ENCODE measurements at regions not wholly inside any gene's neighbourhood (a gene's known extent, or its start where the extent isn't known, plus 50 kb on each side); places are given as distances from the start of the nearest gene placed in this dataset.
"Not testable (repeated sequence)": the region's sequence is repeated elsewhere in the genome, so short reads cannot be mapped to it uniquely, and the experiment has no call there.

- not testable (repeated sequence) for DNase-seq (ENCODE audit: low read depth); H3K4me3 ChIP-seq (replicated peaks; ENCODE audit: low read depth, low read length)
Measured at GRCh38 chr17:13659051-13659450, 57.3 kb upstream of the HS3ST3A1 start.

GRCh38 chr17:13665872-13666635 is 64.3 kb upstream of the HS3ST3A1 start:
- no peak for DNase-seq (ENCODE audit: low read depth)
- TF ChIP-seq, protein P1, sequence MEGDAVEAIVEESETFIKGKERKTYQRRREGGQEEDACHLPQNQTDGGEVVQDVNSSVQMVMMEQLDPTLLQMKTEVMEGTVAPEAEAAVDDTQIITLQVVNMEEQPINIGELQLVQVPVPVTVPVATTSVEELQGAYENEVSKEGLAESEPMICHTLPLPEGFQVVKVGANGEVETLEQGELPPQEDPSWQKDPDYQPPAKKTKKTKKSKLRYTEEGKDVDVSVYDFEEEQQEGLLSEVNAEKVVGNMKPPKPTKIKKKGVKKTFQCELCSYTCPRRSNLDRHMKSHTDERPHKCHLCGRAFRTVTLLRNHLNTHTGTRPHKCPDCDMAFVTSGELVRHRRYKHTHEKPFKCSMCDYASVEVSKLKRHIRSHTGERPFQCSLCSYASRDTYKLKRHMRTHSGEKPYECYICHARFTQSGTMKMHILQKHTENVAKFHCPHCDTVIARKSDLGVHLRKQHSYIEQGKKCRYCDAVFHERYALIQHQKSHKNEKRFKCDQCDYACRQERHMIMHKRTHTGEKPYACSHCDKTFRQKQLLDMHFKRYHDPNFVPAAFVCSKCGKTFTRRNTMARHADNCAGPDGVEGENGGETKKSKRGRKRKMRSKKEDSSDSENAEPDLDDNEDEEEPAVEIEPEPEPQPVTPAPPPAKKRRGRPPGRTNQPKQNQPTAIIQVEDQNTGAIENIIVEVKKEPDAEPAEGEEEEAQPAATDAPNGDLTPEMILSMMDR (IDR thresholded peaks at IDR 0.05; ENCODE audit: low read length, missing control alignments), result no peak
- H3K4me3 ChIP-seq (replicated peaks; ENCODE audit: low read depth, low read length), result no peak overlapping the region

- H3K4me3 ChIP-seq (replicated peaks; ENCODE audit: low read depth, low read length), result no peak overlapping the region
- TF ChIP-seq, protein P1 (IDR thresholded peaks at IDR 0.05; ENCODE audit: low read length, missing control alignments), result no peak
- no peak for DNase-seq (ENCODE audit: low read depth)
Measured at GRCh38 chr17:13671341-13671740, 69.6 kb upstream of the HS3ST3A1 start.

GRCh38 chr17:13671771-13672170 is 70.0 kb upstream of the HS3ST3A1 start:
- no peak overlapping the region for H3K4me3 ChIP-seq (replicated peaks; ENCODE audit: low read depth, low read length)
- DNase-seq (ENCODE audit: low read depth), result no peak
- TF ChIP-seq, protein P1 (IDR thresholded peaks at IDR 0.05; ENCODE audit: low read length, missing control alignments), result no peak

GRCh38 chr17:13678361-13678760 is 76.6 kb upstream of the HS3ST3A1 start:
- TF ChIP-seq, protein P1 (IDR thresholded peaks at IDR 0.05; ENCODE audit: low read length, missing control alignments), result no peak
- no peak for DNase-seq (ENCODE audit: low read depth)
- no peak overlapping the region for H3K4me3 ChIP-seq (replicated peaks; ENCODE audit: low read depth, low read length)

DNA sequence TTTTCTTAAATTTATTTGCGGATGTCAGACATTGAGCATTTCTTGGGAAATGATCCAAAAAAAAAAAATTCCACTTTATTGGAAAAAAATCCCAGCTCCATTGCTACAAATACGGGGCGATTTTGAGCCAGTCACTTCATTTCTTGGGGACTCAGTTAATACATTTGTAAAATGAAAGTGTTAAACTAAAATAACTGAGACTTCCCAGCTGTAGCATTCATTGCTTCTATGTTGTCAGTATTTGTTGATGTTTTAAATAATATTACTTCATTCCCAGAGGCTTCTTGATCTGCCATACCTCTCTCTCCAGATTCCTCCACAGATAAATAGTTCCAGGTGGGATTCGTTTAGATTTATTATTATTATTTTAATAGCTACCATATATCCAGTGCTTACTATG is 77.1 kb upstream of the HS3ST3A1 start:
- no peak for DNase-seq (ENCODE audit: low read depth)
- TF ChIP-seq, protein P1 (IDR thresholded peaks at IDR 0.05; ENCODE audit: low read length, missing control alignments), result no peak
- no peak overlapping the region for H3K4me3 ChIP-seq (replicated peaks; ENCODE audit: low read depth, low read length)

DNA sequence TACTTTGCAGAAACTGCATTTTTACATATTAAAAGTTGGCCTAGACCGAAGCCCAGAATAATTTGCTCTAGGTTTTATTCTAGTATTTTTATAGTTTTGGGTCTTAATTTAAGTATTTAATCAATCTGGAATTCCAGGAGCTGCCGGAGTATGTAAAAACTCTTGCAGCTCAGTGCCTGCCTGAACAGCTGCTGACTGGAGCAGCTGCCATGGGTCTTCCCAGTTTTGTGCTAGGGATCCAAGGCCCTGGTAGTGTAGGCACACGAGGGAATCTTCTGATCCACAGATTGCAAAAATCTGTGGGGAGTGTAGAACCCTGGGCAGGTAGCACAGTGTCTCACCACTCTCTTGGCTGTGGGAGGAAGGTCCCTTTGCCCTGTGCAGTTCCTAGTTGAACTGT is 87.0 kb upstream of the HS3ST3A1 start:
- H3K4me3 ChIP-seq (replicated peaks; ENCODE audit: low read depth, low read length), result no peak overlapping the region
- TF ChIP-seq, protein P1 (IDR thresholded peaks at IDR 0.05; ENCODE audit: low read length, missing control alignments), result no peak
- no peak for DNase-seq (ENCODE audit: low read depth)
